ENCODE measurements at regions not wholly inside any gene's neighbourhood (a gene's known extent, or its start where the extent isn't known, plus 50 kb on each side); places are given as distances from the start of the nearest gene placed in this dataset.

- no peaks in the 10 kb centered on the region for H3K4me1 ChIP-seq
- no peaks in the 10 kb centered on the region for H3K9me3 ChIP-seq
- H3K4me2 ChIP-seq: no peak overlapping the region
- DNase-seq (ENCODE audit: low read depth in 1 of 2, low spot score in 1 of 2) (no peak), ATAC-seq (no peak), FAIRE-seq (no peak)
- ChIA-PET CTCF (no interaction called here), POLR2A (no interaction called here)
- TF ChIP-seq SREBF2 (IDR thresholded peaks at IDR 0.05) (no peak), NFE2L2 (conservative IDR thresholded peaks at IDR 0.05; ENCODE audit: low read length) (no peak), HMGXB4 (CRISPR knock-in tag; IDR thresholded peaks at IDR 0.05; ENCODE audit: borderline replicate concordance) (no peak), HOXB5 (CRISPR knock-in tag; IDR thresholded peaks at IDR 0.05) (no peak), CBX8 (IDR thresholded peaks at IDR 0.05) (no peak), HOXA7 (CRISPR knock-in tag; IDR thresholded peaks at IDR 0.05) (no peak), ATOH8 (CRISPR knock-in tag; IDR thresholded peaks at IDR 0.05; ENCODE audit: low read depth) (no peak), JUNB (IDR thresholded peaks at IDR 0.05) (no peak), CTCF (IDR thresholded peaks at IDR 0.05) (no peak), E2F6 (IDR thresholded peaks at IDR 0.05; ENCODE audit: borderline replicate concordance, low read depth) (no peak), MAX (IDR thresholded peaks at IDR 0.05) (no peak), ZSCAN20 (CRISPR knock-in tag; IDR thresholded peaks at IDR 0.05) (no peak), PHF8 (IDR thresholded peaks at IDR 0.05; ENCODE audit: borderline replicate concordance, low read depth) (no peak), ESRRA (IDR thresholded peaks at IDR 0.05; ENCODE audit: borderline replicate concordance, low read length) (no peak)
- H3K4me3 ChIP-seq: no peak overlapping the region
- no peak overlapping the region for H3K27ac ChIP-seq
- whole genome bisulfite sequencing (ENCODE audit: missing lambda C conversion rate): 0% methylated on average over 2 of the region's 2 CpGs
Observed at GRCh38 chr10:106338486-106338885, 826.0 kb downstream of the SORCS1 start.

- DNase-seq (ENCODE audit: low read depth in 1 of 2, low spot score in 1 of 2) (no peak), ATAC-seq (no peak), FAIRE-seq (no peak)
- CTCF ChIA-PET: no interaction called here
- H3K4me1 ChIP-seq: no peaks in the 10 kb centered on the region
- TF ChIP-seq ZFP36 (IDR thresholded peaks at IDR 0.05; ENCODE audit: borderline replicate concordance, partially characterized antibody): no peak
- TF ChIP-seq SMC3 (IDR thresholded peaks at IDR 0.05): no peak
- TF ChIP-seq HOXA7 (CRISPR knock-in tag; IDR thresholded peaks at IDR 0.05): no peak
- TF ChIP-seq KDM1A (IDR thresholded peaks at IDR 0.05; ENCODE audit: low read depth): no peak
- no peak for TF ChIP-seq TFCP2L1 (CRISPR knock-in tag; IDR thresholded peaks at IDR 0.05)
- no peak for TF ChIP-seq ATOH8 (CRISPR knock-in tag; IDR thresholded peaks at IDR 0.05; ENCODE audit: low read depth)
- no peak overlapping the region for H3K4me3 ChIP-seq
- POLR2A ChIA-PET: no interaction called here
- no peak overlapping the region for H3K4me2 ChIP-seq
- H3K27ac ChIP-seq: no peak overlapping the region
- 54% methylated on average over 5 of the region's 5 CpGs for WGBS (ENCODE audit: missing lambda C conversion rate)
- H3K9me3 ChIP-seq: no peaks in the 10 kb centered on the region
Observed at GRCh38 chr10:106336874-106337273, 827.6 kb downstream of the SORCS1 start.

- ATAC-seq (no peak), DNase-seq (ENCODE audit: low read depth in 1 of 2, low spot score in 1 of 2) (no peak), FAIRE-seq (no peak)
- no peak overlapping the region for H3K4me2 ChIP-seq
- CTCF ChIA-PET: no interaction called here
- TF ChIP-seq EHF (CRISPR knock-in tag; IDR thresholded peaks at IDR 0.05): no peak
- no peak for TF ChIP-seq NFE2L2 (conservative IDR thresholded peaks at IDR 0.05; ENCODE audit: low read length)
- TF ChIP-seq TFCP2L1 (CRISPR knock-in tag; IDR thresholded peaks at IDR 0.05): no peak
- no peak for TF ChIP-seq SREBF2 (IDR thresholded peaks at IDR 0.05)
- no peak for TF ChIP-seq CHD2 (IDR thresholded peaks at IDR 0.05; ENCODE audit: low read length, partially characterized antibody)
- no peak for TF ChIP-seq REST (IDR thresholded peaks at IDR 0.05)
- H3K4me1 ChIP-seq: no peaks in the 10 kb centered on the region
- H3K9me3 ChIP-seq: peaks cover 4% of the 10 kb centered on the region; the same call in 2 of the 3 replicates
- 19% methylated on average over 3 of the region's 3 CpGs for WGBS (ENCODE audit: missing lambda C conversion rate)
- H3K27ac ChIP-seq: no peak overlapping the region
- no peak overlapping the region for H3K4me3 ChIP-seq
- POLR2A ChIA-PET: no interaction called here
Observed at GRCh38 chr10:106327747-106328146, 836.8 kb downstream of the SORCS1 start.
